Esophagus muscularis mucosa (tissue), 3 donors: ENCODE measurements at regions not wholly inside any gene's neighbourhood (a gene's known extent, or its start where the extent isn't known, plus 50 kb on each side); places are given as distances from the start of the nearest gene placed in this dataset.

Source experiments
- POLR2A ChIP-seq: fragments of 450-650 bp; IDR thresholded peaks from one replicate; pipeline ENCODE4 v1.6.1; 2017; ENCODE audit warnings: antibody characterized with exemption, moderate library complexity, mild to moderate bottlenecking, low read depth
- TF ChIP-seq, protein P1 (sequence below), 3 experiments: fragments of 200-600 bp in 2 of 3; fragments of 450-650 bp in 1 of 3; sonication (generic) in 2 of 3; IDR thresholded peaks; one replicate each; pipeline ENCODE4 v1.5.1; 2017 to 2019; ENCODE audit warnings: antibody characterized with exemption in 3 of 3, mild to moderate bottlenecking in 2 of 3, moderate library complexity in 1 of 3

GRCh38 chr5:23451156-23451555 is 56.3 kb upstream of the PRDM9 start:
- TF ChIP-seq, protein P1, sequence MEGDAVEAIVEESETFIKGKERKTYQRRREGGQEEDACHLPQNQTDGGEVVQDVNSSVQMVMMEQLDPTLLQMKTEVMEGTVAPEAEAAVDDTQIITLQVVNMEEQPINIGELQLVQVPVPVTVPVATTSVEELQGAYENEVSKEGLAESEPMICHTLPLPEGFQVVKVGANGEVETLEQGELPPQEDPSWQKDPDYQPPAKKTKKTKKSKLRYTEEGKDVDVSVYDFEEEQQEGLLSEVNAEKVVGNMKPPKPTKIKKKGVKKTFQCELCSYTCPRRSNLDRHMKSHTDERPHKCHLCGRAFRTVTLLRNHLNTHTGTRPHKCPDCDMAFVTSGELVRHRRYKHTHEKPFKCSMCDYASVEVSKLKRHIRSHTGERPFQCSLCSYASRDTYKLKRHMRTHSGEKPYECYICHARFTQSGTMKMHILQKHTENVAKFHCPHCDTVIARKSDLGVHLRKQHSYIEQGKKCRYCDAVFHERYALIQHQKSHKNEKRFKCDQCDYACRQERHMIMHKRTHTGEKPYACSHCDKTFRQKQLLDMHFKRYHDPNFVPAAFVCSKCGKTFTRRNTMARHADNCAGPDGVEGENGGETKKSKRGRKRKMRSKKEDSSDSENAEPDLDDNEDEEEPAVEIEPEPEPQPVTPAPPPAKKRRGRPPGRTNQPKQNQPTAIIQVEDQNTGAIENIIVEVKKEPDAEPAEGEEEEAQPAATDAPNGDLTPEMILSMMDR (IDR thresholded peaks at IDR 0.05), result no peak
- no peak for TF ChIP-seq POLR2A
